ENCODE measurements at regions not wholly inside any gene's neighbourhood (a gene's known extent, or its start where the extent isn't known, plus 50 kb on each side); places are given as distances from the start of the nearest gene placed in this dataset.
"Not testable (repeated sequence)": the region's sequence is repeated elsewhere in the genome, so short reads cannot be mapped to it uniquely, and the experiment has no call there.

DNA sequence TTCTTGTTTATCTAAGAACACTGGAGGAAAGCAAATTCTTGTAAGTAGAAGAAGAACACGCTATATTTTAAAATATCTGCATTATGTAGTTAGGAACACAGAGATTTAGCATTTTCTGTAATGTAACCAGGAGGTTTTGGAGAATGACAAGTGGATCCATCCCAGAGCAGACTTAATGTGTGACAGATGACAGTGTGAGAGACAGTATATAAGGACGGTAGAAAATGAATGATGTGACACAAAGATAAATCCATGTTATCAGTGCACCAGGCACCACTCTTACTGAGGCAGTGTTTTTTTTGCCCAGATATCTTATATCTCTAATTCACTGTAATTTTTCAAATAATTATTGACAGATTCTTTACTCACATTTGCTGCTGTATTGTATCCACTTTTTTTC, 239.0 kb upstream of the KCNN2 start:
- no peak overlapping the region for H3K4me2 ChIP-seq (ENCODE audit: low read depth, low read length, poor library complexity, severe bottlenecking)
- no peaks in the 10 kb centered on the region for H3K36me3 ChIP-seq (ENCODE audit: low read length)
- H2AFZ ChIP-seq (ENCODE audit: low read depth, low read length, severe bottlenecking), result no peak overlapping the region
- H3K9me2 ChIP-seq (replicated peaks; ENCODE audit: insufficient read depth, low read length), result no peaks in the 10 kb centered on the region
- no peaks in the 10 kb centered on the region for H3K9me3 ChIP-seq (ENCODE audit: insufficient read depth, low read length)
- H4K20me1 ChIP-seq (ENCODE audit: low read depth, low read length), result no peaks in the 10 kb centered on the region
- H3K79me2 ChIP-seq (ENCODE audit: insufficient read depth, low read length), result no peaks in the 10 kb centered on the region
- no peaks in the 10 kb centered on the region for H3F3A ChIP-seq (ENCODE audit: insufficient read depth)
- H3K4me3 ChIP-seq (ENCODE audit: insufficient read depth, low read length, poor library complexity, severe bottlenecking), result no peak overlapping the region
- TF ChIP-seq EZH2phosphoT487 (conservative IDR thresholded peaks at IDR 0.05; ENCODE audit: low read length), result no peak
- TF ChIP-seq, protein P1, sequence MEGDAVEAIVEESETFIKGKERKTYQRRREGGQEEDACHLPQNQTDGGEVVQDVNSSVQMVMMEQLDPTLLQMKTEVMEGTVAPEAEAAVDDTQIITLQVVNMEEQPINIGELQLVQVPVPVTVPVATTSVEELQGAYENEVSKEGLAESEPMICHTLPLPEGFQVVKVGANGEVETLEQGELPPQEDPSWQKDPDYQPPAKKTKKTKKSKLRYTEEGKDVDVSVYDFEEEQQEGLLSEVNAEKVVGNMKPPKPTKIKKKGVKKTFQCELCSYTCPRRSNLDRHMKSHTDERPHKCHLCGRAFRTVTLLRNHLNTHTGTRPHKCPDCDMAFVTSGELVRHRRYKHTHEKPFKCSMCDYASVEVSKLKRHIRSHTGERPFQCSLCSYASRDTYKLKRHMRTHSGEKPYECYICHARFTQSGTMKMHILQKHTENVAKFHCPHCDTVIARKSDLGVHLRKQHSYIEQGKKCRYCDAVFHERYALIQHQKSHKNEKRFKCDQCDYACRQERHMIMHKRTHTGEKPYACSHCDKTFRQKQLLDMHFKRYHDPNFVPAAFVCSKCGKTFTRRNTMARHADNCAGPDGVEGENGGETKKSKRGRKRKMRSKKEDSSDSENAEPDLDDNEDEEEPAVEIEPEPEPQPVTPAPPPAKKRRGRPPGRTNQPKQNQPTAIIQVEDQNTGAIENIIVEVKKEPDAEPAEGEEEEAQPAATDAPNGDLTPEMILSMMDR (IDR thresholded peaks at IDR 0.05; ENCODE audit: insufficient read depth, low read length, poor library complexity, severe bottlenecking), result no peak
- no peaks in the 10 kb centered on the region for H3K27me3 ChIP-seq (ENCODE audit: low read length)
- H3K27ac ChIP-seq (ENCODE audit: low read depth, low read length), result no peak overlapping the region
- no peak overlapping the region for H3K9ac ChIP-seq (ENCODE audit: low read length)

DNA sequence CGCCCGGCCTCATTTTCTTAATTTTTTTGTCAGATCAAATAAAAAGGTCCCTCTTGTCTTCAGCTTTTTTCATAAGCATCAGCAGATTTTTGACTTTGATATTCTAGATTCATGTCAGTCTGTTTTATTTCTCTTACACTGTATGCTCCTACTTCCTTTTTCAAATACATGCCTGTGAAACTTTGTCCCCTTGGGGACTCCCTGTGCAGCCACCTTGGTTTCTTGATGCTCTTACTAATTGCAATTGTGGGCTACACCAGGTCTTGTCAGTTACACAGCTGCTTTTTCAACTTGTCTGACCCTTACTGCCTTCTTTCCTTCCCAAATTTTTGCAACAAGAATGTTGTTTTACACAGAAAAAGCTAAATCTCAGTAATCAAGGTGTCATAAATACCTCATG, 238.2 kb upstream of the KCNN2 start:
- Histone ChIP-seq H4K20me1 (ENCODE audit: low read depth, low read length) (no peaks in the 10 kb centered on the region), H3K9ac (ENCODE audit: low read length) (no peak overlapping the region), H3K79me2 (ENCODE audit: insufficient read depth, low read length) (no peaks in the 10 kb centered on the region), H2AFZ (ENCODE audit: low read depth, low read length, severe bottlenecking) (no peak overlapping the region), H3F3A (ENCODE audit: insufficient read depth) (no peaks in the 10 kb centered on the region), H3K27ac (ENCODE audit: low read depth, low read length) (no peak overlapping the region), H3K9me3 (ENCODE audit: insufficient read depth, low read length) (no peaks in the 10 kb centered on the region), H3K4me2 (ENCODE audit: low read depth, low read length, poor library complexity, severe bottlenecking) (no peak overlapping the region), H3K27me3 (ENCODE audit: low read length) (no peaks in the 10 kb centered on the region), H3K9me2 (replicated peaks; ENCODE audit: insufficient read depth, low read length) (no peaks in the 10 kb centered on the region), H3K36me3 (ENCODE audit: low read length) (no peaks in the 10 kb centered on the region), H3K4me3 (ENCODE audit: insufficient read depth, low read length, poor library complexity, severe bottlenecking) (no peak overlapping the region)
- TF ChIP-seq, protein P1 (IDR thresholded peaks at IDR 0.05; ENCODE audit: insufficient read depth, low read length, poor library complexity, severe bottlenecking), result no peak
- no peak for TF ChIP-seq EZH2phosphoT487 (conservative IDR thresholded peaks at IDR 0.05; ENCODE audit: low read length)

DNA sequence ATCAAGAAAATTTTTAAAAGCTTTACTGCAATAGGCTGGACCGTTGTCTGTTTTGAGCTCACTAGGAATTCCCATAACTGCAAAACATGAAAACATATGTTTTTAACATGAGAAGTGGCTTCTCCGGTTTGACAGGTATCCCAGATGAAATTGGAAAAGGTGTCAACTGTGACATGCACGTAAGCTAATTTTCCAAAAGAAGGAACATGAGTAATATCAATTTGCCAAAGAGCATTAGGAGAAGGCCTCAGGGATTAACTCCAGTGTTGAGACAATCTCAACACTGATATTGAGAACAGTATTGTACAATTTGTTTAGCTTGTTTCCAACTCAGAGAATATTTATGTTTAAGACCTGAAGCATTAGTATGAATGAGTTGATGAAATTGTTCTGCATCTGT, 215.5 kb upstream of the KCNN2 start:
- no peaks in the 10 kb centered on the region for H3F3A ChIP-seq (ENCODE audit: insufficient read depth)
- H3K9me2 ChIP-seq (replicated peaks; ENCODE audit: insufficient read depth, low read length), result no peaks in the 10 kb centered on the region
- H3K27me3 ChIP-seq (ENCODE audit: low read length), result no peaks in the 10 kb centered on the region
- H2AFZ ChIP-seq (ENCODE audit: low read depth, low read length, severe bottlenecking), result no peak overlapping the region
- H4K20me1 ChIP-seq (ENCODE audit: low read depth, low read length), result no peaks in the 10 kb centered on the region
- H3K36me3 ChIP-seq (ENCODE audit: low read length), result no peaks in the 10 kb centered on the region
- H3K79me2 ChIP-seq (ENCODE audit: insufficient read depth, low read length), result no peaks in the 10 kb centered on the region
- H3K27ac ChIP-seq (ENCODE audit: low read depth, low read length), result no peak overlapping the region
- no peak overlapping the region for H3K9ac ChIP-seq (ENCODE audit: low read length)
- no peak overlapping the region for H3K4me3 ChIP-seq (ENCODE audit: insufficient read depth, low read length, poor library complexity, severe bottlenecking)
- no peaks in the 10 kb centered on the region for H3K9me3 ChIP-seq (ENCODE audit: insufficient read depth, low read length)
- TF ChIP-seq, protein P1 (IDR thresholded peaks at IDR 0.05; ENCODE audit: insufficient read depth, low read length, poor library complexity, severe bottlenecking), result no peak
- TF ChIP-seq EZH2phosphoT487 (conservative IDR thresholded peaks at IDR 0.05; ENCODE audit: low read length), result no peak
- no peak overlapping the region for H3K4me2 ChIP-seq (ENCODE audit: low read depth, low read length, poor library complexity, severe bottlenecking)

DNA sequence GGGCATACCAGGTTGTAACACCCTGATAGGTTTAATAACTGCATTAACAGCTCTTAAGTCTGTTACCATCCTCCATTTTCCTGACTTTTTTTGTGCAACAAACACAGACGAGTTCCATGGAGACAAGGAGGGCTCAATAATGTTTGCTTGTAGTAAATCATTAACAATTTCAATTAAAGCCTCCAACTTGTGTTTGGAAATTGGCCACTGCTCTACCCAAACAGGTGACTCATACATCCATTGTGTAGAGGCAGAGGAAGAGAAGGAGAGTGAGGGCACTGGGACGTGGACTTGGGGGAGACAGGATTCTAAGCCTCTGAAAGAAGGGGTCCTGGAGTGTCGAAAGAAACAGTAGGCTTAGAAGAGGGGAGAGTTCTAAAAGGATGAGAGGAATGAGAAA, 213.6 kb upstream of the KCNN2 start:
- Histone ChIP-seq H3K4me3 (ENCODE audit: insufficient read depth, low read length, poor library complexity, severe bottlenecking) (no peak overlapping the region), H3K27ac (ENCODE audit: low read depth, low read length) (no peak overlapping the region), H3K4me2 (ENCODE audit: low read depth, low read length, poor library complexity, severe bottlenecking) (no peak overlapping the region), H3K9me3 (ENCODE audit: insufficient read depth, low read length) (no peaks in the 10 kb centered on the region), H4K20me1 (ENCODE audit: low read depth, low read length) (no peaks in the 10 kb centered on the region), H2AFZ (ENCODE audit: low read depth, low read length, severe bottlenecking) (no peak overlapping the region), H3K9ac (ENCODE audit: low read length) (no peak overlapping the region), H3K79me2 (ENCODE audit: insufficient read depth, low read length) (no peaks in the 10 kb centered on the region), H3K36me3 (ENCODE audit: low read length) (no peaks in the 10 kb centered on the region), H3K9me2 (replicated peaks; ENCODE audit: insufficient read depth, low read length) (no peaks in the 10 kb centered on the region), H3K27me3 (ENCODE audit: low read length) (no peaks in the 10 kb centered on the region), H3F3A (ENCODE audit: insufficient read depth) (no peaks in the 10 kb centered on the region)
- TF ChIP-seq, protein P1 (IDR thresholded peaks at IDR 0.05; ENCODE audit: insufficient read depth, low read length, poor library complexity, severe bottlenecking), result no peak
- TF ChIP-seq EZH2phosphoT487 (conservative IDR thresholded peaks at IDR 0.05; ENCODE audit: low read length), result no peak

DNA sequence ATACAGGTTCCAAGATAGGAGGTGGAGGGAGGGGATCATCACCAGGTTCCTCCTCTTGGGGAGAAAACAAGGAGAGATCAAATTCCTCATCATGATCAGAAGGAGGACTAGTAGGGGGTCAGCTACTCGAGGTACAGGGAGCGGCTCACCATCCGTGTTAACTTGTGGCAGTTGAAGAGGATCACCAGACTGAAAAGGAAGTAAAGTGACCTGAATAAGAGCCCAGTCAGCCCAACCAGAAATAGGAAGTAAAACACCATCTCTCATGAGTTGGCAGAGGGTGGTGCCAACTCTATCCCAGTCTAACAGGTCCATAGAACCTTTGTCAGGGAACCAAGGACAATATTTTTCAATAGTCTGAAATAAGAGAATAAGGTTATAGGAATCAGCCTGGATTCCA, 213.1 kb upstream of the KCNN2 start:
- H3K4me2 ChIP-seq (ENCODE audit: low read depth, low read length, poor library complexity, severe bottlenecking); H3F3A ChIP-seq (ENCODE audit: insufficient read depth); H3K27ac ChIP-seq (ENCODE audit: low read depth, low read length): not testable (repeated sequence)

More for the DNA sequence above, 213.1 kb upstream of the KCNN2 start:
- not testable (repeated sequence) for H3K9me2 ChIP-seq (replicated peaks; ENCODE audit: insufficient read depth, low read length); H3K36me3 ChIP-seq (ENCODE audit: low read length); H3K27me3 ChIP-seq (ENCODE audit: low read length); H3K4me3 ChIP-seq (ENCODE audit: insufficient read depth, low read length, poor library complexity, severe bottlenecking); H2AFZ ChIP-seq (ENCODE audit: low read depth, low read length, severe bottlenecking); H3K79me2 ChIP-seq (ENCODE audit: insufficient read depth, low read length); H4K20me1 ChIP-seq (ENCODE audit: low read depth, low read length); H3K9me3 ChIP-seq (ENCODE audit: insufficient read depth, low read length); H3K9ac ChIP-seq (ENCODE audit: low read length)

Measured in SU-DHL-6 (cell line).